H1 (cell line): ENCODE measurements at regions not wholly inside any gene's neighbourhood (a gene's known extent, or its start where the extent isn't known, plus 50 kb on each side); places are given as distances from the start of the nearest gene placed in this dataset.

ENCODE experiments used
- BACH1 ChIP-seq: IDR thresholded peaks from 2 replicates; pipeline ENCODE4 v1.6.1; 2012; ENCODE audit warnings: low read length, improper control_type of control experiment
- JUN ChIP-seq: IDR thresholded peaks from 2 replicates; pipeline ENCODE4 v1.6.1; 2011; ENCODE audit warnings: low read depth, mild to moderate bottlenecking, improper control_type of control experiment, low read length
- JUND ChIP-seq: IDR thresholded peaks from 2 replicates; pipeline ENCODE4 v1.6.1; 2011; ENCODE audit warnings: mild to moderate bottlenecking, improper control_type of control experiment, low read length
- POLR2AphosphoS5 ChIP-seq: IDR thresholded peaks from 2 replicates; pipeline ENCODE4 v1.6.1; 2011; ENCODE audit warnings: low read depth, low read length
- RNF2 ChIP-seq: fragments of 200-900, 300-1000 bp; sonication (generic); IDR thresholded peaks from 2 replicates; pipeline ENCODE4 v1.7.1; 2016; ENCODE audit warnings: borderline replicate concordance, low read depth, mild to moderate bottlenecking, antibody characterized with exemption, low read length; ENCODE audit not compliant: poor library complexity, severe bottlenecking; ENCODE audit errors: missing control alignments
- SRF ChIP-seq: IDR thresholded peaks from 2 replicates; pipeline ENCODE4 v1.6.1; 2011; ENCODE audit warnings: mild to moderate bottlenecking, low read depth, low read length, moderate library complexity
- TEAD4 ChIP-seq: IDR thresholded peaks from 2 replicates; pipeline ENCODE4 v1.6.1; 2012; ENCODE audit warnings: low read depth, low read length, inconsistent platforms, mixed read lengths

- TF ChIP-seq TEAD4 = no peak
- TF ChIP-seq JUND = no peak
- TF ChIP-seq RNF2 = no peak
- no peak for TF ChIP-seq POLR2AphosphoS5
- TF ChIP-seq SRF = no peak
- TF ChIP-seq BACH1 = no peak
- TF ChIP-seq JUN = no peak
Observed at GRCh38 chr21:16742131-16742641, 770.7 kb upstream of the CXADR start (continued).
